Common myeloid progenitor, CD34-positive (primary cell): ENCODE measurements at regions not wholly inside any gene's neighbourhood (a gene's known extent, or its start where the extent isn't known, plus 50 kb on each side); places are given as distances from the start of the nearest gene placed in this dataset.

Experiments used
- CTCF ChIA-PET: fragments of 350-600 bp; sonication (Branson Sonifier 250); formaldehyde crosslinking; loops from one replicate; lab custom pipeline; 2021; ENCODE audit warnings: antibody characterized with exemption; lab: Charles Lee
- POLR2A ChIA-PET: fragments of 350-600 bp; sonication (Branson Sonifier 250); formaldehyde crosslinking; loops from one replicate; lab custom pipeline; 2021; ENCODE audit warnings: antibody characterized with exemption; lab: Charles Lee
- DNase-seq, 3 donors: peaks; one replicate each; pipeline versions ENCODE4 v3.0.0 to v3.0.0-alpha.2; 2013
- H3K27ac ChIP-seq, 2 experiments: 1 replicate in 1 of 2; 2 replicates in 1 of 2; pipeline ENCODE4 v1.7.0; 2013; ENCODE audit warnings: inconsistent platforms in 2 of 2, low read length in 2 of 2, mild to moderate bottlenecking in 2 of 2, low read depth in 1 of 2, moderate library complexity in 1 of 2; ENCODE audit not compliant: severe bottlenecking in 2 of 2, insufficient read depth in 1 of 2, poor library complexity in 1 of 2
- H3K27me3 ChIP-seq, 5 experiments: replicated peaks in 2 of 5; 1 replicate in 3 of 5; 2 replicates in 2 of 5; pipeline versions ENCODE4 v1.6.1 to v1.7.0; 2013; ENCODE audit warnings: low read length in 4 of 5, mild to moderate bottlenecking in 2 of 5, moderate library complexity in 2 of 5, inconsistent platforms in 1 of 5; ENCODE audit not compliant: insufficient read depth in 5 of 5, control insufficient read depth in 4 of 5
- H3K36me3 ChIP-seq, 4 experiments: 1 replicate in 2 of 4; 2 replicates in 2 of 4; pipeline versions ENCODE4 v1.6.1 to v1.7.0; 2013; ENCODE audit warnings: low read length in 3 of 4, control low read depth in 1 of 4, mild to moderate bottlenecking in 1 of 4; ENCODE audit not compliant: control insufficient read depth in 4 of 4, insufficient read depth in 4 of 4
- H3K4me1 ChIP-seq, 4 experiments: 1 replicate in 3 of 4; 2 replicates in 1 of 4; pipeline versions ENCODE4 v1.6.1 to v1.7.1; 2013; ENCODE audit warnings: low read length in 3 of 4, mild to moderate bottlenecking in 3 of 4, control low read depth in 1 of 4, inconsistent platforms in 1 of 4, moderate library complexity in 1 of 4; ENCODE audit not compliant: control insufficient read depth in 4 of 4, insufficient read depth in 4 of 4; ENCODE audit errors: control extremely low read depth in 1 of 4
- H3K4me3 ChIP-seq, 7 experiments: 1 replicate in 4 of 7; 2 replicates in 3 of 7; pipeline versions ENCODE4 v1.5.1 to v1.7.0; 2013; ENCODE audit warnings: mild to moderate bottlenecking in 7 of 7, low read length in 6 of 7, moderate library complexity in 6 of 7, inconsistent platforms in 2 of 7, low read depth in 2 of 7, control low read depth in 1 of 7; ENCODE audit not compliant: insufficient read depth in 4 of 7, control insufficient read depth in 1 of 7; ENCODE audit errors: extremely low read depth in 1 of 7
- H3K9me3 ChIP-seq, 5 experiments: 1 replicate in 4 of 5; 2 replicates in 1 of 5; pipeline versions ENCODE4 v1.6.1 to v1.7.1; 2013; ENCODE audit warnings: low read length in 4 of 5, mild to moderate bottlenecking in 2 of 5, inconsistent platforms in 1 of 5, low read depth in 1 of 5, moderate library complexity in 1 of 5; ENCODE audit not compliant: control insufficient read depth in 4 of 5, insufficient read depth in 2 of 5; ENCODE audit errors: control extremely low read depth in 1 of 5
- WGBS: methylation state at CpG from one replicate; pipeline ENCODE4 v1.1.5; 2013; ENCODE audit not compliant: insufficient coverage; 5-methylcytosine and 5-hydroxymethylcytosine counted together

- no CpG with 5 or more reads among the region's 2 CpGs for WGBS
These were observed 341.8 kb upstream of the CNTNAP2 start for GRCh38 chr7:145774777-145775176.

DNA sequence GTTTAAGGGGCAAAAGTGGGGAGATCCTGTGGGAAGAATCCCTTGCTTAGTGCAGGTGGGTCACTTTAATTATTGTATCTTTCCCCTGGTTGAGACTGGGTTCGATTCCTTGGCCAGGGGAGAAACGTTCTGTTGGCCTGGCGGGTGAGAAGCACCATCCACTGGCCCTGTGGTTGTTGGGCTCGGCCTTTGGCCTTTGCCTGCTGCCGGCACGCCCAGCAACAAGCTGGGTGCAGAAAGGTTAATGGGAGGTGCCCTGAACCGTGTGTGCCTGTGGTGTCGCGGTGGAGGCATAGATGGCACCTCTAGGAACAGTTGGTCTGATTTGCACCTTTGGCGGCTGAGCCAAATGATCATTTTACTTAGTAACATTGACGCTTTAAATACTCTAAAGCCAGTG is 363.6 kb upstream of the CNTNAP2 start:
- Histone ChIP-seq H3K4me3 (no peak overlapping the region), H3K27ac (no peak overlapping the region), H3K27me3 (no peaks in the 10 kb centered on the region), H3K4me1 (no peaks in the 10 kb centered on the region), H3K9me3 (no peaks in the 10 kb centered on the region), H3K36me3 (no peaks in the 10 kb centered on the region)
- ChIA-PET CTCF (no interaction called here), POLR2A (no interaction called here)
- WGBS = 97% methylated on average over 10 of the region's 11 CpGs
- DNase-seq = no peak

More at GRCh38 chr7:145774777-145775176, 341.8 kb upstream of the CNTNAP2 start:
- Histone ChIP-seq H3K4me3 (no peak overlapping the region), H3K4me1 (no peaks in the 10 kb centered on the region), H3K27ac (no peak overlapping the region), H3K9me3 (no peaks in the 10 kb centered on the region), H3K27me3 (no peaks in the 10 kb centered on the region), H3K36me3 (no peaks in the 10 kb centered on the region)
- DNase-seq = no peak
- ChIA-PET POLR2A (no interaction called here), CTCF (no interaction called here)

- CTCF ChIA-PET = no interaction called here
- POLR2A ChIA-PET = no interaction called here
- H3K36me3 ChIP-seq = no peaks in the 10 kb centered on the region
- H3K27me3 ChIP-seq = no peaks in the 10 kb centered on the region
- H3K9me3 ChIP-seq = no peaks in the 10 kb centered on the region
- no peak overlapping the region for H3K27ac ChIP-seq
- no CpG with 5 or more reads among the region's 2 CpGs for WGBS
- H3K4me1 ChIP-seq = no peaks in the 10 kb centered on the region
- no peak for DNase-seq
- no peak overlapping the region for H3K4me3 ChIP-seq
These were observed 379.0 kb upstream of the CNTNAP2 start for GRCh38 chr7:145737617-145738016.

DNA sequence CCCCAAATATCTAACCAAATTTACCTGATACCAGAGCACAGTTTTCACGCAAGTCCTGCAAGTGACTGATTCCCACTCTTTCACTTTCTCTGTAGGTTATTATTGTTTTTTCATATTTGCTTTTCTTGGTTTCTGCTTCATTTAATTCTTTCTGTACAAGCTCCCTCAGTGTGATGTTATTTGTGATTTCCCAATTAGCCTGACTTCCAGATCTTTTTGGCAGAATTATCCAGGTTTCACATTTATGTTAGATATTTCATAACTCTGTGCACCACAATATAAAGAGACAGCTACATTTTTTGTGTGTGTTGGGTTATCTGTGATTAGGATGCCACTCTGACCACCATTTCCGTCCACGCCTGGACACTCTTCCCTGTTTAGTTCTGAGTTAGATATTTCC is 381.5 kb upstream of the CNTNAP2 start:
- ChIA-PET CTCF (no interaction called here), POLR2A (no interaction called here)
- Histone ChIP-seq H3K27me3 (no peaks in the 10 kb centered on the region), H3K4me1 (no peaks in the 10 kb centered on the region), H3K9me3 (no peaks in the 10 kb centered on the region), H3K36me3 (no peaks in the 10 kb centered on the region), H3K4me3 (no peak overlapping the region), H3K27ac (no peak overlapping the region)
- WGBS = no CpG with 5 or more reads among the region's 3 CpGs
- DNase-seq = no peak

DNA sequence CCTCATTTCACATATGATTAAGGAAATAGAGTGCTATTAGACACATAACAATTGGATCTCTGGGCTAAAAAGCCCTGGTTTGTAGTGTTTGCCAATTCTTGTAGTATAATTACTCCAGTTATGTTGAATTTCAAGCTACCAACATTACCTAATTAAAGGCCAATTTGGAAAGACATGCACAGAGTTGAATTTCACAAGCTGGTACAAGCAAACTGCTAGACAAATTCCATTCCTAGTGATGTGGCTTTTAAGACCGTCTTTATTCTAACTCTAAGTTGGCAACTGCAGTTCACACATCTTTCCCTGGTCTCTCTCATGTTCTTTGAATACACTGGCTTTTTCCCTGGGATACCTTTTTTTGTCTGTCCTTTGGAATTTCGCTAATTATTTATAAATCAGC is 384.1 kb upstream of the CNTNAP2 start:
- Histone ChIP-seq H3K36me3 (no peaks in the 10 kb centered on the region), H3K9me3 (no peaks in the 10 kb centered on the region), H3K27me3 (no peaks in the 10 kb centered on the region), H3K4me1 (no peaks in the 10 kb centered on the region), H3K4me3 (no peak overlapping the region), H3K27ac (no peak overlapping the region)
- 71% methylated on average over 2 of the region's 2 CpGs for WGBS
- ChIA-PET CTCF (no interaction called here), POLR2A (no interaction called here)
- DNase-seq = no peak

GRCh38 chr7:145729691-145730090 is 386.9 kb upstream of the CNTNAP2 start:
- Histone ChIP-seq H3K36me3 (no peaks in the 10 kb centered on the region), H3K27me3 (no peaks in the 10 kb centered on the region), H3K27ac (no peak overlapping the region), H3K4me3 (no peak overlapping the region), H3K4me1 (no peaks in the 10 kb centered on the region), H3K9me3 (no peaks in the 10 kb centered on the region)
- WGBS = 100% methylated on average over 1 of the region's 4 CpGs
- CTCF ChIA-PET = no interaction called here
- DNase-seq = no peak
- POLR2A ChIA-PET = no interaction called here

DNA sequence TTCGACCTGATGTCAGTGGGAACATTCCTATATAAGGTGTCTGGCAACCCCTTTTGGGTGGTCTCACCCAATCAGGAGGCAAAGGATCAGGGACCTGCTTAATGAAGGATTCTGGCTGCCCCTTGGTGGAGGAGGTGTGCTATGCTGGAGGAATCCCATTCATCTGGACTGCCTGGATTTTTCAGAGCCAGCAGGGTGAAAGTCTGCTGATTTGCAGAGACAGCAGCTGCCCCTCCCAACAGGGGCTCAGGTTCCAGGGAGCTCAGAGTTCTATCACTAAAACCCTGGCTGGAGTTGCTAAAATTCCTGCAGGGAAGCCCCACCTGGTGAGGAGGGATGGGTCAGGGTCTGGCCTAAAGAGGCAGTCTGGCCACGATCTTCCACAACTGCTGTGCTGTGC is 398.5 kb upstream of the CNTNAP2 start:
- H3K4me3 ChIP-seq = no peak overlapping the region
- H3K27me3 ChIP-seq = no peaks in the 10 kb centered on the region
- no peaks in the 10 kb centered on the region for H3K36me3 ChIP-seq
- H3K9me3 ChIP-seq = no peaks in the 10 kb centered on the region
- ChIA-PET CTCF (no interaction called here), POLR2A (no interaction called here)
- 80% methylated on average over 2 of the region's 2 CpGs for WGBS
- no peaks in the 10 kb centered on the region for H3K4me1 ChIP-seq
- no peak overlapping the region for H3K27ac ChIP-seq
- no peak for DNase-seq
